ENCODE measurements at regions not wholly inside any gene's neighbourhood (a gene's known extent, or its start where the extent isn't known, plus 50 kb on each side); places are given as distances from the start of the nearest gene placed in this dataset.

GRCh38 chr2:121890041-121890440 is 134.6 kb downstream of the TSN start:
- Histone ChIP-seq H3F3A (ENCODE audit: insufficient read depth, low read depth) (no peaks in the 10 kb centered on the region), H3K4me3 (no peak overlapping the region), H3K4me2 (no peak overlapping the region), H3K4me1 (replicated peaks; ENCODE audit: insufficient read depth) (no peaks in the 10 kb centered on the region), H3K9me2 (ENCODE audit: insufficient read depth) (0 out of 2 replicates have a peak, but pooled peaks cover 3% of the 10 kb centered on the region), H3K79me2 (ENCODE audit: low read depth) (no peaks in the 10 kb centered on the region), H3K9me3 (ENCODE audit: insufficient read depth, low read depth) (no peaks in the 10 kb centered on the region), H4K20me1 (ENCODE audit: insufficient read depth) (no peaks in the 10 kb centered on the region), H2AFZ (no peak overlapping the region), H3K27me3 (ENCODE audit: insufficient read depth, low read depth) (peaks cover 79% of the 10 kb centered on the region), H3K36me3 (ENCODE audit: low read depth) (no peaks in the 10 kb centered on the region), H3K27ac (no peak overlapping the region)
- intact Hi-C loops (cut with micrococcal nuclease; ENCODE audit: unreplicated experiment): no loop called here
- POLR2A ChIA-PET (ENCODE audit: unreplicated experiment): no interaction called here
- CTCF ChIA-PET: no interaction called here
- TF ChIP-seq CTCF (conservative IDR thresholded peaks at IDR 0.05) (no peak), EZH2 (IDR thresholded peaks at IDR 0.05; ENCODE audit: low read depth) (no peak)
- no TSS peak for BruUV-seq (replicated peaks)
- DNase-seq: no peak

- Histone ChIP-seq H3K36me3 (ENCODE audit: low read depth) (no peaks in the 10 kb centered on the region), H2AFZ (no peak overlapping the region), H3K79me2 (ENCODE audit: low read depth) (no peaks in the 10 kb centered on the region), H3K4me2 (no peak overlapping the region), H3K27me3 (ENCODE audit: insufficient read depth, low read depth) (peaks cover 83% of the 10 kb centered on the region), H3F3A (ENCODE audit: insufficient read depth, low read depth) (no peaks in the 10 kb centered on the region), H3K4me1 (replicated peaks; ENCODE audit: insufficient read depth) (no peaks in the 10 kb centered on the region), H3K27ac (no peak overlapping the region), H3K4me3 (no peak overlapping the region), H3K9me2 (ENCODE audit: insufficient read depth) (0 out of 2 replicates have a peak, but pooled peaks cover 3% of the 10 kb centered on the region), H4K20me1 (ENCODE audit: insufficient read depth) (no peaks in the 10 kb centered on the region), H3K9me3 (ENCODE audit: insufficient read depth, low read depth) (no peaks in the 10 kb centered on the region)
- CTCF ChIA-PET: no interaction called here
- POLR2A ChIA-PET (ENCODE audit: unreplicated experiment): no interaction called here
- intact Hi-C loops (cut with micrococcal nuclease; ENCODE audit: unreplicated experiment): no loop called here
- TF ChIP-seq CTCF (conservative IDR thresholded peaks at IDR 0.05) (no peak), EZH2 (IDR thresholded peaks at IDR 0.05; ENCODE audit: low read depth) (no peak)
- no TSS peak for BruUV-seq (replicated peaks)
- no peak for DNase-seq
Observed at GRCh38 chr2:121895723-121896571, 140.5 kb downstream of the TSN start.

GRCh38 chr2:121897335-121897970 is 142.0 kb downstream of the TSN start:
- no TSS peak for BruUV-seq (replicated peaks)
- Histone ChIP-seq H2AFZ (no peak overlapping the region), H4K20me1 (ENCODE audit: insufficient read depth) (no peaks in the 10 kb centered on the region), H3K4me2 (no peak overlapping the region), H3K36me3 (ENCODE audit: low read depth) (no peaks in the 10 kb centered on the region), H3K4me3 (no peak overlapping the region), H3K4me1 (replicated peaks; ENCODE audit: insufficient read depth) (no peaks in the 10 kb centered on the region), H3K9me2 (ENCODE audit: insufficient read depth) (0 out of 2 replicates have a peak, but pooled peaks cover 3% of the 10 kb centered on the region), H3K27me3 (ENCODE audit: insufficient read depth, low read depth) (peaks cover 89% of the 10 kb centered on the region), H3K9me3 (ENCODE audit: insufficient read depth, low read depth) (no peaks in the 10 kb centered on the region), H3K79me2 (ENCODE audit: low read depth) (no peaks in the 10 kb centered on the region), H3F3A (ENCODE audit: insufficient read depth, low read depth) (no peaks in the 10 kb centered on the region), H3K27ac (no peak overlapping the region)
- TF ChIP-seq CTCF (conservative IDR thresholded peaks at IDR 0.05) (peak; percentile 67), EZH2 (IDR thresholded peaks at IDR 0.05; ENCODE audit: low read depth) (no peak)
- POLR2A ChIA-PET (ENCODE audit: unreplicated experiment): interaction anchor here (0.6 kb wide), 1 partner anchor 106 kb away, joined by 6 read pairs; no protein-coding TSS in a partner anchor
- CTCF ChIA-PET: no interaction called here
- DNase-seq: no peak
- intact Hi-C loops (cut with micrococcal nuclease; ENCODE audit: unreplicated experiment): no loop called here

All from PC-9 (cell line).